Nephron (organoid): ENCODE measurements at regions not wholly inside any gene's neighbourhood (a gene's known extent, or its start where the extent isn't known, plus 50 kb on each side); places are given as distances from the start of the nearest gene placed in this dataset.

Source experiments
- H3K27ac Mint-ChIP-seq, 3 experiments: 2 replicates each; pipeline ENCODE4 v1.8.0; 2020; ENCODE audit warnings: mixed read lengths in 3 of 3, mild to moderate bottlenecking in 2 of 3, moderate library complexity in 1 of 3
- H3K27me3 Mint-ChIP-seq: 2 replicates; pipeline ENCODE4 v1.8.0; 2021; ENCODE audit warnings: low read depth, mild to moderate bottlenecking, moderate library complexity, mixed read lengths
- H3K36me3 Mint-ChIP-seq: 2 replicates; pipeline ENCODE4 v1.8.0; 2020; ENCODE audit warnings: low read depth, mixed read lengths
- H3K4me1 Mint-ChIP-seq: 2 replicates; pipeline ENCODE4 v1.8.0; 2020; ENCODE audit warnings: mixed read lengths
- H3K4me3 Mint-ChIP-seq, 3 experiments: 2 replicates each; pipeline ENCODE4 v1.8.0; 2020; ENCODE audit warnings: mild to moderate bottlenecking in 3 of 3, mixed read lengths in 3 of 3, moderate library complexity in 2 of 3
- H3K9me3 Mint-ChIP-seq: 2 replicates; pipeline ENCODE4 v1.8.0; 2020; ENCODE audit warnings: mixed read lengths
- CTCF ChIP-seq, 3 experiments: fragments of 200-600 bp; sonication (generic); IDR thresholded peaks; one replicate each; pipeline ENCODE4 v1.5.0; 2021; ENCODE audit warnings: antibody characterized with exemption in 3 of 3; ENCODE audit not compliant: unreplicated experiment in 3 of 3

DNA sequence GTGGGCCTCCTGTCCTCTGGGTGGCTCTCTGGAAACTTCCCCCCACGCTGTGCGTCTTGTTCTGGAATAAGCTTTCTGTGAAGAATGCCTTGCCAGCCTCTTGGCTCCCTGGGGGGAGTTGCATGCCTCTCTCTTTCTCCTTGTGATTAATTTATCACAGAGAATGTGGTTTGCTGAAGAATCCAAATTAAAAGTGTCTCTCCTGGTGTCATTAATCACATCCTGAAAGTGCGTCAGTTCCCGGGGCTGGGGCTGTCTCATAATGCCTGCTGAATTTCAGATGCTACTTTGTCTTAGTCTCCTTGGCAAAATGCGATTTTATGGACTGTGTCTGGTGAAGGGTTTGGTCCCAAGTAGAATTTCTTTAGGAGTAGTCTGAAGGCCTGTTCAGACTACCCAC, 787.7 kb upstream of the TMEM132C start:
- Mint-ChIP-seq H3K4me3 (no peak overlapping the region), H3K36me3 (no peaks in the 10 kb centered on the region), H3K27me3 (peaks cover 3% of the 10 kb centered on the region), H3K27ac (no peak overlapping the region), H3K4me1 (no peaks in the 10 kb centered on the region), H3K9me3 (peaks cover 4% of the 10 kb centered on the region)
- TF ChIP-seq CTCF (IDR thresholded peaks at IDR 0.05; ENCODE audit: unreplicated experiment in 3 of 3), result no peak

GRCh38 chr12:127480775-127481314, 786.1 kb upstream of the TMEM132C start:
- H3K27me3 Mint-ChIP-seq, result peaks cover 3% of the 10 kb centered on the region
- TF ChIP-seq CTCF (IDR thresholded peaks at IDR 0.05; ENCODE audit: unreplicated experiment in 3 of 3), result no peak

GRCh38 chr12:127482950-127483349, 784.0 kb upstream of the TMEM132C start:
- Mint-ChIP-seq H3K9me3 (peaks cover 4% of the 10 kb centered on the region), H3K36me3 (no peaks in the 10 kb centered on the region), H3K27ac (no peak overlapping the region), H3K27me3 (peaks cover 3% of the 10 kb centered on the region), H3K4me3 (no peak overlapping the region), H3K4me1 (no peaks in the 10 kb centered on the region)
- no peak for TF ChIP-seq CTCF (IDR thresholded peaks at IDR 0.05; ENCODE audit: unreplicated experiment in 3 of 3)

More at GRCh38 chr12:127480775-127481314, 786.1 kb upstream of the TMEM132C start:
- Mint-ChIP-seq H3K36me3 (no peaks in the 10 kb centered on the region), H3K4me1 (no peaks in the 10 kb centered on the region), H3K9me3 (peaks cover 4% of the 10 kb centered on the region), H3K27ac (no peak overlapping the region), H3K4me3 (no peak overlapping the region)

DNA sequence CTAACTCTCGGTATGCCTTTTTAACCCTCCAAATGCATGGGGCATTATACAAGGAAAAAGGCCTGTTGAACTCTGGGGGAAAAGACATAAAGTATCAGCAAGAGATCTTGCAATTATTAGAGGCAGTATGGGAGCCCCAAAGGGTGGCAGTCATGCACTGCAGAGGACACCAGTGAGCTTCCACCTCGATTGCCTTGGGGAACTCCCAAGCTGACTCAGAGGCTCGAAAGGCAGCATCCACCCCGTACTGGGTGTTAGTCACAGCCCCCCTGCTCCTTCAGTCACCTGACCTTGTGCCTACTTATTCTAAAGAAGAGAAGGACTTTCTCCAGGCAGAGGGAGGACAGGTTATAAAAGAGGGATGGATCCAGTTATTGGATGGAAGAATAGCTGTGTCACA, 781.4 kb upstream of the TMEM132C start:
- Mint-ChIP-seq H3K36me3 (no peaks in the 10 kb centered on the region), H3K9me3 (peaks cover 4% of the 10 kb centered on the region), H3K27ac (no peak overlapping the region), H3K4me3 (no peak overlapping the region), H3K4me1 (no peaks in the 10 kb centered on the region), H3K27me3 (peaks cover 3% of the 10 kb centered on the region)
- no peak for TF ChIP-seq CTCF (IDR thresholded peaks at IDR 0.05; ENCODE audit: unreplicated experiment in 3 of 3)

DNA sequence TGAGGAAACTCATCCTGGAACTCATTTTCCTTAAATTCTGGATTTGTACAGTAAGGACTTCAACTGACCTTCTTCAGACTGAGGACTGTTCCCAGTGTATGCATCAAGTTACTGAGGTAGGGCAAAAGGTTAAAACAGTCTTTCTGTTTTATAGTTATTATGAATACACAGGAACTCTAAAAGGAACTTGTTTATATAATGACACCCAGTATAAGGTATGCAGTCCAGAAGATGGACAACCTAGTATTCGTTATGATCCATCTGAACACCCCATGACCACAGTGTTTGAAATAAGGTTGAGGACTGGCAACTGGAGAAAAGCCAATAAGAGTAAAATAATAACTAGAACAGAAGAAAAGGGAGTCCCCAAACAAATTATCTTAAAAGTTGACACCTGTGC, 779.9 kb upstream of the TMEM132C start:
- no peak for TF ChIP-seq CTCF (IDR thresholded peaks at IDR 0.05; ENCODE audit: unreplicated experiment in 3 of 3)
- Mint-ChIP-seq H3K4me1 (no peaks in the 10 kb centered on the region), H3K4me3 (no peak overlapping the region), H3K9me3 (no peaks in the 10 kb centered on the region), H3K36me3 (no peaks in the 10 kb centered on the region), H3K27ac (no peak overlapping the region), H3K27me3 (no peaks in the 10 kb centered on the region)

DNA sequence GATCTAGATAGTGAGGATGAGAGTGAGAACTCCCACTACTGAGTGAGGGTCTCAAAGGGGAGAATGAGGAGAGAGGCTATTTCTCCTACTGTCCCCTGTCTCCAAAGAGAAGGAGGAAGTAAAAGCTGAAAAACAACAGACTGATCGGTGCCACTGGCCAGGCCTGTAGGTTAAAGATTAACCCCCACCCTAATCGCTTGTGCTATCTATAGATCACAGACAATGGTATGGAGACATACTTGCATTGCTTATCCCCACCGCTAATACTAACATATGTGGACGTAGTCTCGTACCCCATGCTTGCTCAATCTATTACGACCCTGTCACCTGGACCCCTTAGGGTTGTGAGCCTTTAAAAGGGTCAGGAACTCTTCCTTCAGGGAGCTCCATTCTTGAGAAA, 777.9 kb upstream of the TMEM132C start:
- H3K4me3 Mint-ChIP-seq, result no peak overlapping the region
- H3K9me3 Mint-ChIP-seq, result no peaks in the 10 kb centered on the region

More for the DNA sequence above, 777.9 kb upstream of the TMEM132C start:
- Mint-ChIP-seq H3K4me1 (no peaks in the 10 kb centered on the region), H3K27ac (peak overlapping the region in 2 of 3 experiments; percentile 49 to 76), H3K27me3 (no peaks in the 10 kb centered on the region), H3K36me3 (no peaks in the 10 kb centered on the region)
- TF ChIP-seq CTCF (IDR thresholded peaks at IDR 0.05; ENCODE audit: unreplicated experiment in 3 of 3), result no peak
